OCI-LY7 (cell line): ENCODE measurements at regions not wholly inside any gene's neighbourhood (a gene's known extent, or its start where the extent isn't known, plus 50 kb on each side); places are given as distances from the start of the nearest gene placed in this dataset.

ENCODE experiments used
- BruUV-seq: library from RNA; stranded (reverse); fragments of 400-500 nt; replicated peaks from 2 replicates; lab custom pipeline; 2021; lab: Mats Ljungman, UMichigan
- CTCF ChIA-PET: fragments of 300-600 bp; sonication (Branson Sonifier 250); formaldehyde crosslinking; loops from one replicate; lab custom pipeline; 2022; ENCODE audit warnings: antibody characterized with exemption; ENCODE audit not compliant: unreplicated experiment; lab: Charles Lee
- POLR2A ChIA-PET: fragments of 300-600 bp; sonication (Branson Sonifier 250); formaldehyde crosslinking; loops from one replicate; lab custom pipeline; 2022; ENCODE audit warnings: antibody characterized with exemption; lab: Charles Lee
- DNase-seq: peaks from one replicate; pipeline ENCODE4 v3.0.0-alpha.2; 2015; ENCODE audit warnings: low spot score
- H2AFZ ChIP-seq: fragments of 200-600 bp; sonication (generic), shearing (Covaris generic); 2 replicates; pipeline ENCODE4 v1.6.1; 2014; ENCODE audit warnings: mild to moderate bottlenecking, antibody characterized with exemption, low read length, moderate library complexity
- H3K27ac ChIP-seq: fragments of 200-600 bp; sonication (generic); 2 replicates; pipeline ENCODE4 v1.5.1; 2014; ENCODE audit warnings: mixed run types, low read depth, mild to moderate bottlenecking, moderate library complexity, low read length, inconsistent platforms; ENCODE audit not compliant: poor library complexity, severe bottlenecking
- H3K36me3 ChIP-seq: fragments of 200-600 bp; sonication (generic); 2 replicates; pipeline ENCODE4 v1.6.1; 2014; ENCODE audit warnings: mild to moderate bottlenecking, antibody characterized with exemption, low read length, moderate library complexity, mixed read lengths; ENCODE audit not compliant: insufficient read depth
- H3K4me1 ChIP-seq: fragments of 200-600 bp; sonication (generic); 2 replicates; pipeline ENCODE4 v1.5.1; 2014; ENCODE audit warnings: mild to moderate bottlenecking, low read length; ENCODE audit not compliant: insufficient read depth, poor library complexity, severe bottlenecking
- H3K4me2 ChIP-seq: fragments of 200-600 bp; sonication (generic); 2 replicates; pipeline ENCODE4 v1.6.1; 2014; ENCODE audit warnings: mild to moderate bottlenecking, low read length
- H3K4me3 ChIP-seq: fragments of 200-600 bp; sonication (generic); 2 replicates; pipeline ENCODE4 v1.5.1; 2014; ENCODE audit warnings: mild to moderate bottlenecking, low read depth, low read length; ENCODE audit not compliant: poor library complexity, severe bottlenecking
- H3K79me2 ChIP-seq: fragments of 200-600 bp; sonication (generic); 2 replicates; pipeline ENCODE4 v1.6.1; 2016; ENCODE audit warnings: low read depth, mild to moderate bottlenecking, low read length, moderate library complexity, mixed read lengths; ENCODE audit not compliant: insufficient read depth
- H3K9me2 ChIP-seq: fragments of 200-600 bp; sonication (generic); 2 replicates; pipeline ENCODE4 v1.6.1; 2016; ENCODE audit warnings: mild to moderate bottlenecking, low read length, mixed read lengths; ENCODE audit not compliant: insufficient read depth
- H3K9me3 ChIP-seq: fragments of 200-600 bp; sonication (generic); 2 replicates; pipeline ENCODE4 v1.6.1; 2014; ENCODE audit warnings: mild to moderate bottlenecking, mixed run types, low read length, mixed read lengths
- H4K20me1 ChIP-seq: fragments of 200-600 bp; sonication (generic); 2 replicates; pipeline ENCODE4 v1.6.1; 2014; ENCODE audit warnings: mild to moderate bottlenecking, antibody characterized with exemption, low read length, moderate library complexity, mixed read lengths; ENCODE audit not compliant: insufficient read depth
- EZH2phosphoT487 ChIP-seq: fragments of 200-600 bp; sonication (generic); IDR thresholded peaks from 2 replicates; pipeline ENCODE4 v1.6.1; 2018; ENCODE audit warnings: low read depth, borderline replicate concordance, mild to moderate bottlenecking, mixed run types, antibody characterized with exemption, low read length, moderate library complexity, mixed read lengths
- intact Hi-C: fragments of 100-400 bp; cut with micrococcal nuclease; formaldehyde crosslinking; loops from one replicate; pipeline ENCODE4 v1.10.0; 2022; ENCODE audit not compliant: unreplicated experiment
- TF ChIP-seq, protein P1 (sequence below): fragments of 200-600 bp; sonication (generic); conservative IDR thresholded peaks from 2 replicates; pipeline ENCODE4 v1.5.1; 2014; ENCODE audit warnings: mild to moderate bottlenecking, antibody characterized with exemption, low read length, moderate library complexity, mixed read lengths

DNA sequence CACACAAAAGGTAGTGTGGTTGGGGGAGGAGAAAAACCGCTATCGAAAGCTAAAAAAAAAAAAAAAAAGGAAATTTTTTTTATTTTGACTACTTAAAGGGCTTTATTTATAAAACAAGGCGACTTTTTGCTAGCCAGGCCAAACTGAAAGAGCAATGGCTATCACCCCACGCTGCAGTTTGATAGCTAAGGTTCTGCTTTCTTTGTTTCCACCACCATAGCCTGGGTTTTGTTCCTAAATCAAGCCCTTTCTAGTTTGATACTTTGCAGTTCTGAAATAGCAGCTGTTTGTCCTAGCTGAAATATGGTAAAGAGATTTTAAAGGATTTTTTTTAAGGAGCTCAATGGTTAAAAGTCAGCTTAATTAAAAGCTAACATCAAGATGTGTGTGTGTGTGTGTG lies 67.4 kb upstream of the ABCA12 start:
- Histone ChIP-seq H2AFZ (no peak overlapping the region), H4K20me1 (no peaks in the 10 kb centered on the region), H3K9me2 (no peaks in the 10 kb centered on the region), H3K79me2 (no peaks in the 10 kb centered on the region), H3K4me1 (no peaks in the 10 kb centered on the region), H3K27ac (no peak overlapping the region), H3K36me3 (no peaks in the 10 kb centered on the region), H3K4me2 (no peak overlapping the region), H3K9me3 (peaks cover 9% of the 10 kb centered on the region; the same call in 1 of the 2 replicates), H3K4me3 (no peak overlapping the region)
- ChIA-PET POLR2A (interaction anchor here (0.6 to 1.3 kb wide), 5 partner anchors 11 to 1886 kb away, joined by 3 to 4 read pairs (median 3); no protein-coding TSS in a partner anchor), CTCF (no interaction called here)
- no TSS peak for BruUV-seq
- intact Hi-C loops = no loop called here
- TF ChIP-seq EZH2phosphoT487 = no peak
- TF ChIP-seq, protein P1, sequence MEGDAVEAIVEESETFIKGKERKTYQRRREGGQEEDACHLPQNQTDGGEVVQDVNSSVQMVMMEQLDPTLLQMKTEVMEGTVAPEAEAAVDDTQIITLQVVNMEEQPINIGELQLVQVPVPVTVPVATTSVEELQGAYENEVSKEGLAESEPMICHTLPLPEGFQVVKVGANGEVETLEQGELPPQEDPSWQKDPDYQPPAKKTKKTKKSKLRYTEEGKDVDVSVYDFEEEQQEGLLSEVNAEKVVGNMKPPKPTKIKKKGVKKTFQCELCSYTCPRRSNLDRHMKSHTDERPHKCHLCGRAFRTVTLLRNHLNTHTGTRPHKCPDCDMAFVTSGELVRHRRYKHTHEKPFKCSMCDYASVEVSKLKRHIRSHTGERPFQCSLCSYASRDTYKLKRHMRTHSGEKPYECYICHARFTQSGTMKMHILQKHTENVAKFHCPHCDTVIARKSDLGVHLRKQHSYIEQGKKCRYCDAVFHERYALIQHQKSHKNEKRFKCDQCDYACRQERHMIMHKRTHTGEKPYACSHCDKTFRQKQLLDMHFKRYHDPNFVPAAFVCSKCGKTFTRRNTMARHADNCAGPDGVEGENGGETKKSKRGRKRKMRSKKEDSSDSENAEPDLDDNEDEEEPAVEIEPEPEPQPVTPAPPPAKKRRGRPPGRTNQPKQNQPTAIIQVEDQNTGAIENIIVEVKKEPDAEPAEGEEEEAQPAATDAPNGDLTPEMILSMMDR = no peak
- DNase-seq = no peak

DNA sequence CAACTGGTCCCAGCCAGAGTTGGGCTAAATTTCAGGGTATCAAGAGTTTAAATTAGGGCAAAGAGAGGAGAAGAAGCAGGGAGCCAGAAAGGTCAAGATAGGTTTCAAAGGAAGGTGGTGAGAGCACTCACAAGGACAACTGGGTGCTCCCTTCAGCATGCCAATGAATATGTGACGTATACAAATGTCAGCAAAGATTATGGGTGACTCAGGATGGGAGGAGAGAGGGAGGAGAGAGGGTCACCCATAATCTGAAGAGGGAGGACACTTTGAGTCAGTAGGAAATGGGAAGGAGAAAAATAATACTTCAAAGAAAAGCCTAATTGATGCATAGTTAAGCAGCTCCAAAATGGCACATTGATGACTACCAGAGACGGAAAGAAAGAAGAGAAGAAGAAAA lies 53.1 kb upstream of the ABCA12 start:
- no peaks in the 10 kb centered on the region for H3K79me2 ChIP-seq
- H3K4me2 ChIP-seq = no peak overlapping the region
- ChIA-PET CTCF (no interaction called here), POLR2A (no interaction called here)
- no peak overlapping the region for H3K27ac ChIP-seq
- H3K9me2 ChIP-seq = no peaks in the 10 kb centered on the region
- no peaks in the 10 kb centered on the region for H3K36me3 ChIP-seq
- H3K9me3 ChIP-seq = no peaks in the 10 kb centered on the region
- intact Hi-C loops = no loop called here
- TF ChIP-seq EZH2phosphoT487 = no peak
- TF ChIP-seq, protein P1 = no peak
- no peaks in the 10 kb centered on the region for H3K4me1 ChIP-seq
- no peak overlapping the region for H2AFZ ChIP-seq
- no peak for DNase-seq
- no peak overlapping the region for H3K4me3 ChIP-seq
- BruUV-seq = no TSS peak
- H4K20me1 ChIP-seq = no peaks in the 10 kb centered on the region

DNA sequence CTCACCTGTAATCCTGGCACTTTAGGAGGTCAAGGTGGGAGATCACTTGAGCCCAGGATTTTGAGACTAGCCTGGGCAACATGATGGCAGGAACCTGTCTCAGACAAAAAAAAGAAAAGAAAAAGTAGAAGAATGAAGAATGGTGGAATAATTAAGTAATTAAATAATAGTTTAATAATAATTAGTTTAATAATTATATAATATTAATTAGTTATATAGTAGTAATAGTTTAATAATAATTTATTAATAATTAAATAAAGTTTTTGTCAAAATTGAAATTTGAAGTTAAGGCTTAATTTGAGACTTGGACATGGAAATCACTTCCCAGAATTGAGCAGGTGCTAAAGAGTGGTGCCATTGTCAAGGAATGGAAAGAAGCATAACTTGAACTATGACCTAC lies 52.2 kb upstream of the ABCA12 start:
- no peaks in the 10 kb centered on the region for H3K9me2 ChIP-seq
- no peaks in the 10 kb centered on the region for H3K36me3 ChIP-seq
- no peak overlapping the region for H2AFZ ChIP-seq
- H3K27ac ChIP-seq = no peak overlapping the region
- intact Hi-C loops = no loop called here
- CTCF ChIA-PET = no interaction called here
- TF ChIP-seq EZH2phosphoT487 = no peak
- TF ChIP-seq, protein P1 = no peak
- H3K4me1 ChIP-seq = no peaks in the 10 kb centered on the region
- no peaks in the 10 kb centered on the region for H4K20me1 ChIP-seq
- no peak overlapping the region for H3K4me2 ChIP-seq
- no peaks in the 10 kb centered on the region for H3K9me3 ChIP-seq
- no peak overlapping the region for H3K4me3 ChIP-seq
- BruUV-seq = no TSS peak
- no peak for DNase-seq
- H3K79me2 ChIP-seq = no peaks in the 10 kb centered on the region
- POLR2A ChIA-PET = no interaction called here
